ENCODE measurements at regions not wholly inside any gene's neighbourhood (a gene's known extent, or its start where the extent isn't known, plus 50 kb on each side); places are given as distances from the start of the nearest gene placed in this dataset.

- TF ChIP-seq ZC3H10 (CRISPR knock-in tag; IDR thresholded peaks at IDR 0.05) = no peak
- TF ChIP-seq ZFP30 (CRISPR knock-in tag; IDR thresholded peaks at IDR 0.05) = no peak
- no peak for TF ChIP-seq OSR1 (CRISPR knock-in tag; IDR thresholded peaks at IDR 0.05)
- TF ChIP-seq RARB (CRISPR knock-in tag; IDR thresholded peaks at IDR 0.05) = no peak
- TF ChIP-seq, protein P1, sequence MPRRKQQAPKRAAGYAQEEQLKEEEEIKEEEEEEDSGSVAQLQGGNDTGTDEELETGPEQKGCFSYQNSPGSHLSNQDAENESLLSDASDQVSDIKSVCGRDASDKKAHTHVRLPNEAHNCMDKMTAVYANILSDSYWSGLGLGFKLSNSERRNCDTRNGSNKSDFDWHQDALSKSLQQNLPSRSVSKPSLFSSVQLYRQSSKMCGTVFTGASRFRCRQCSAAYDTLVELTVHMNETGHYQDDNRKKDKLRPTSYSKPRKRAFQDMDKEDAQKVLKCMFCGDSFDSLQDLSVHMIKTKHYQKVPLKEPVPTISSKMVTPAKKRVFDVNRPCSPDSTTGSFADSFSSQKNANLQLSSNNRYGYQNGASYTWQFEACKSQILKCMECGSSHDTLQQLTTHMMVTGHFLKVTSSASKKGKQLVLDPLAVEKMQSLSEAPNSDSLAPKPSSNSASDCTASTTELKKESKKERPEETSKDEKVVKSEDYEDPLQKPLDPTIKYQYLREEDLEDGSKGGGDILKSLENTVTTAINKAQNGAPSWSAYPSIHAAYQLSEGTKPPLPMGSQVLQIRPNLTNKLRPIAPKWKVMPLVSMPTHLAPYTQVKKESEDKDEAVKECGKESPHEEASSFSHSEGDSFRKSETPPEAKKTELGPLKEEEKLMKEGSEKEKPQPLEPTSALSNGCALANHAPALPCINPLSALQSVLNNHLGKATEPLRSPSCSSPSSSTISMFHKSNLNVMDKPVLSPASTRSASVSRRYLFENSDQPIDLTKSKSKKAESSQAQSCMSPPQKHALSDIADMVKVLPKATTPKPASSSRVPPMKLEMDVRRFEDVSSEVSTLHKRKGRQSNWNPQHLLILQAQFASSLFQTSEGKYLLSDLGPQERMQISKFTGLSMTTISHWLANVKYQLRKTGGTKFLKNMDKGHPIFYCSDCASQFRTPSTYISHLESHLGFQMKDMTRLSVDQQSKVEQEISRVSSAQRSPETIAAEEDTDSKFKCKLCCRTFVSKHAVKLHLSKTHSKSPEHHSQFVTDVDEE (CRISPR knock-in tag; IDR thresholded peaks at IDR 0.05) = no peak
- no peak for ATAC-seq
Measured at GRCh38 chr2:67965246-67965645, 97.6 kb downstream of the C1D start.

DNA sequence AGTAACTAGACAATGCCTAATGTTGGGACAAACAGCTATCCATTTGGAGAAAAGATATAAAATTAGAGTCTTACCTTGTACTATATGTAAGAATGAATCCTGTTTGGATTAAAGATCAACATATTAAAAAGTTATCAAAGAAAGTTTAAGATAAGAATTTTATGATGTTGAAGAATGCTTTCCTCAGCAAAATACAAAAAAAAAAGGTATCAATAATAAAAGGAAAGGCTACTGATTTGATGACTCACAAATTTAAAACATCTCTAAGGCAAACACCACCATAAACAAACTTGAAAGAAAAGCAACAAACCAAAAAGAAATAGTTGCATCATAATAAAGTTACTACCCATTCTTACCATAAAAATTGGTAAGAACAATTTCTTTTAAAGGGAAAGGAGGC lies 92.7 kb downstream of the C1D start:
- no peak for TF ChIP-seq ISL1 (CRISPR knock-in tag; IDR thresholded peaks at IDR 0.05)
- no peak for TF ChIP-seq GLIS3 (CRISPR knock-in tag; IDR thresholded peaks at IDR 0.05)
- no peak for TF ChIP-seq PPARA (CRISPR knock-in tag; IDR thresholded peaks at IDR 0.05; ENCODE audit: borderline replicate concordance)
- no peak for TF ChIP-seq OSR1 (CRISPR knock-in tag; IDR thresholded peaks at IDR 0.05)
- no peak for TF ChIP-seq RARB (CRISPR knock-in tag; IDR thresholded peaks at IDR 0.05)
- no peak for TF ChIP-seq ZFP30 (CRISPR knock-in tag; IDR thresholded peaks at IDR 0.05)
- TF ChIP-seq ZC3H10 (CRISPR knock-in tag; IDR thresholded peaks at IDR 0.05) = no peak
- no peak for TF ChIP-seq BACH2 (CRISPR knock-in tag; IDR thresholded peaks at IDR 0.05; ENCODE audit: borderline replicate concordance)
- TF ChIP-seq, protein P1 (CRISPR knock-in tag; IDR thresholded peaks at IDR 0.05) = no peak
- TF ChIP-seq TOX (CRISPR knock-in tag; IDR thresholded peaks at IDR 0.05; ENCODE audit: borderline replicate concordance) = no peak
- no peak for TF ChIP-seq CSDC2 (CRISPR knock-in tag; IDR thresholded peaks at IDR 0.05)
- no peak for TF ChIP-seq ZFP3 (CRISPR knock-in tag; IDR thresholded peaks at IDR 0.05)
- no peak for TF ChIP-seq PATZ1 (CRISPR knock-in tag; IDR thresholded peaks at IDR 0.05; ENCODE audit: borderline replicate concordance)
- ATAC-seq = no peak

DNA sequence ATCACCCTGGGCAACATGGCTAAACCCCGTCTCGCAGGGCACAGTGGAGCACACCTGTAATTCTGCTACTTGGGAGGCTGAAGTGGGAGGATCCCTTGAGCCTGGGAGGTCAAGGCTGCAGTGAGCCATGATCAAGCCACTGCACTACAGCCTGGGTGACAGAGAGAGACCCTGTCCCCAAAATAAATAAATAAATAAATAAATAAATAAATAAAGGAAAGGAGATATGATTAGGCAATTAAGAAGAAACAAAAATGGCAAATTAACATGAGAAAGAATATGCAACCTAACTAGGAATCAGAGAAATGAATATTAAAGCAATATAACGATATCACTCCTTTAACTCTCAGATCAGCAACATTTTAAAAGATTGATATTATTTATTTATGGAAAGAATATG lies 92.3 kb downstream of the C1D start:
- TF ChIP-seq TOX (CRISPR knock-in tag; IDR thresholded peaks at IDR 0.05; ENCODE audit: borderline replicate concordance) (no peak), CSDC2 (CRISPR knock-in tag; IDR thresholded peaks at IDR 0.05) (no peak), ZNF565 (CRISPR knock-in tag; conservative IDR thresholded peaks at IDR 0.05; ENCODE audit: low read depth) (no peak)
- ATAC-seq = no peak

- ATAC-seq = peak; percentile 70
- TF ChIP-seq ZNF565 (CRISPR knock-in tag; conservative IDR thresholded peaks at IDR 0.05; ENCODE audit: low read depth) = no peak
Measured at GRCh38 chr2:67974559-67975430, 88.0 kb downstream of the C1D start.

DNA sequence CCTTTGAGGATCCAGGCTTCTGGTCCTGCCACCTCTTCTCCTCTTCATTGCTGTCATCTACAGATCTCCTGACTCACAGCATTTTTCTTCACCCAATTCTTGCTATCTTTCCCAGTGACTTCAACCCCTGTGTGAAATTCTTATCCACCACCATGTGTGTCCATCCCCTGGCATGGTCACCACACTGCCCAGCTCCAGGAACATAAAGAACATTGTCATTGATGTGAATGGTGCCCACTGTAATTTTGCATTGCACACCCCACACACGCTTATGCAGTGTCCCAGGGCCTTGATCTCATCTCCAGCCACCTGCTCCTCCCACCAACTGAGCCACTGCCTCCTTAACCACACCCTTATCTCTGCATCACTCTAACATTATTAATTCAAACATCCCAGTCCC lies 85.3 kb downstream of the C1D start:
- ATAC-seq = no peak
- TF ChIP-seq, protein P1 (CRISPR knock-in tag; IDR thresholded peaks at IDR 0.05) = no peak
- no peak for TF ChIP-seq OSR1 (CRISPR knock-in tag; IDR thresholded peaks at IDR 0.05)
- TF ChIP-seq ZNF8 (CRISPR knock-in tag; IDR thresholded peaks at IDR 0.05) = no peak
- TF ChIP-seq POU6F1 (CRISPR knock-in tag; IDR thresholded peaks at IDR 0.05; ENCODE audit: borderline replicate concordance, low read depth) = no peak
- no peak for TF ChIP-seq GLIS3 (CRISPR knock-in tag; IDR thresholded peaks at IDR 0.05)
- TF ChIP-seq ISL1 (CRISPR knock-in tag; IDR thresholded peaks at IDR 0.05) = no peak
- TF ChIP-seq ESRRG (CRISPR knock-in tag; IDR thresholded peaks at IDR 0.05) = no peak
- TF ChIP-seq, protein P2, sequence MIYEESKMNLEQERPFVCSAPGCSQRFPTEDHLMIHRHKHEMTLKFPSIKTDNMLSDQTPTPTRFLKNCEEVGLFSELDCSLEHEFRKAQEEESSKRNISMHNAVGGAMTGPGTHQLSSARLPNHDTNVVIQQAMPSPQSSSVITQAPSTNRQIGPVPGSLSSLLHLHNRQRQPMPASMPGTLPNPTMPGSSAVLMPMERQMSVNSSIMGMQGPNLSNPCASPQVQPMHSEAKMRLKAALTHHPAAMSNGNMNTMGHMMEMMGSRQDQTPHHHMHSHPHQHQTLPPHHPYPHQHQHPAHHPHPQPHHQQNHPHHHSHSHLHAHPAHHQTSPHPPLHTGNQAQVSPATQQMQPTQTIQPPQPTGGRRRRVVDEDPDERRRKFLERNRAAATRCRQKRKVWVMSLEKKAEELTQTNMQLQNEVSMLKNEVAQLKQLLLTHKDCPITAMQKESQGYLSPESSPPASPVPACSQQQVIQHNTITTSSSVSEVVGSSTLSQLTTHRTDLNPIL (CRISPR knock-in tag; IDR thresholded peaks at IDR 0.05; ENCODE audit: low read depth) = no peak
